ENCODE measurements at regions not wholly inside any gene's neighbourhood (a gene's known extent, or its start where the extent isn't known, plus 50 kb on each side); places are given as distances from the start of the nearest gene placed in this dataset.

DNA sequence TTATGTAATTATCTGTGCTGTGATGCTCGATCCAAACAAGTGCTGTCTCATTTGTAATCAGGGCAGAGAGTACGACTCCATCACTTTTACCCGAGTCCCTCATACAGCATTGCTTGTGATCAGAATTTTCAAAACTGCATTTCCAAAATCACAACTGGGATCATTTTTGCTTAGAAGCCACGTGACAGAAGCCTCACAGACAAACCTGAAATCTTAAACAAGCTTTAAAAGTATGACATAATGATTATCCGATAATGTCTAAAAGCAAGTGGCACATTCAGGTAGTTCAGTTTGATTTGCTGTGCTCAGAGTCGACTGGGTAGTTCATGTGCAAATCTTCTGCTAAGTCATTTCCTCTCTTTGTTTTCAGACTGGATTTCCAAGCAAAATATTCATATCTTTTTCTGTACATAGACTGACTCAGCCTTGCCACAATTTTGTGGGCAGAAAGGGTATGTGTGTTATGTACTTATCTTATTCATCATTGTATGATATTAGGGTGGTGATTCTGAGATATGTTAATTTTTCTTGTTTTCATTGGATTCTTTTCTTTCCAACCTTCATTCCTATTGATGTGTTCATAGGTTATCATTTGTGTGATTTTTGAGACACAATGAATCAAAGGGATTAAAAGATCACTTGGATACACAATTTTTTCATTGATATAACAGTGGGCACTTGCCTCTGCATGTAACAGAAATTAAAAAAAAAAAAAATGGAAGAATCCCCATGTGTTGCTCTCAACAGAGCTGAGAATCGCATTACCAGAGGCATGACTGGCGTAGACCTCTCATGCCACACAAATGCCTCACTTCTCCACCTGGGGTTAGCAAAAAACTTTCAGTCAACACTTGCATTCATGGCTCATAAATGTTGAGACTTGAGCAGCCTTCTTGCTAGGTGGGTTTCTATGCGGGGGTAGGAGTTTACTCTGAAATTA, 355.7 kb downstream of the LTN1 start:
- Histone ChIP-seq H4K20me1 (ENCODE audit: insufficient read depth, low read depth, low read length) (no peaks in the 10 kb centered on the region), H2AFZ (ENCODE audit: low read length) (no peak overlapping the region), H3K27ac (ENCODE audit: low read length) (no peak overlapping the region), H3K9ac (ENCODE audit: low read length) (no peak overlapping the region), H3K4me2 (ENCODE audit: low read depth, low read length, poor library complexity, severe bottlenecking) (no peak overlapping the region), H3K4me3 (ENCODE audit: low read length) (no peak overlapping the region), H3K27me3 (ENCODE audit: low read length) (no peaks in the 10 kb centered on the region), H3K9me2 (replicated peaks; ENCODE audit: insufficient read depth, low read length) (no peaks in the 10 kb centered on the region), H3K79me2 (ENCODE audit: low read length) (no peaks in the 10 kb centered on the region), H3K4me1 (ENCODE audit: low read length) (no peaks in the 10 kb centered on the region), H3K9me3 (ENCODE audit: low read length) (no peaks in the 10 kb centered on the region), H3K36me3 (ENCODE audit: insufficient read depth, low read length) (no peaks in the 10 kb centered on the region)
- peak; percentile 22 for DNase-seq

DNA sequence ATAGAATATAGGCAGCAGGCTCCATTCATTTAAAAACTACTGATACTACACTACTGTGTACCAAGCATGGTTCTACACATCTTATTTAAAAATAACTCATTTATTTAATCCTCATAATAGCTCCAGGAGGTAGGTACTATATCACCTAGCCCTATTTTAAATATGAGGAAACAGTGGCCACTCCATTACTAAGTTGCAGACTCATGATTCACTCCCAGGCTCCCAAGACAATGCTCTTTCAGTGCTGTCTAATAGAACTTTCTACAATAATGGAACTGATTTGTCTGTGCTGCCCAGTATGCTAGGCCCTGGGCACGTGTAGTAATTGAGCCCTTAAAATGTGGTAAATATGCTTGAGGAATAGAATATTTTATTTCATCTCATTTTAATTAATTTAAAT, 357.1 kb downstream of the LTN1 start:
- Histone ChIP-seq H3K36me3 (ENCODE audit: insufficient read depth, low read length) (no peaks in the 10 kb centered on the region), H3K9me2 (replicated peaks; ENCODE audit: insufficient read depth, low read length) (no peaks in the 10 kb centered on the region), H2AFZ (ENCODE audit: low read length) (no peak overlapping the region), H3K4me3 (ENCODE audit: low read length) (no peak overlapping the region), H3K27ac (ENCODE audit: low read length) (no peak overlapping the region), H3K4me2 (ENCODE audit: low read depth, low read length, poor library complexity, severe bottlenecking) (no peak overlapping the region), H3K9me3 (ENCODE audit: low read length) (no peaks in the 10 kb centered on the region), H3K4me1 (ENCODE audit: low read length) (no peaks in the 10 kb centered on the region), H3K27me3 (ENCODE audit: low read length) (no peaks in the 10 kb centered on the region), H3K79me2 (ENCODE audit: low read length) (no peaks in the 10 kb centered on the region), H3K9ac (ENCODE audit: low read length) (no peak overlapping the region), H4K20me1 (ENCODE audit: insufficient read depth, low read depth, low read length) (no peaks in the 10 kb centered on the region)
- no peak for DNase-seq

DNA sequence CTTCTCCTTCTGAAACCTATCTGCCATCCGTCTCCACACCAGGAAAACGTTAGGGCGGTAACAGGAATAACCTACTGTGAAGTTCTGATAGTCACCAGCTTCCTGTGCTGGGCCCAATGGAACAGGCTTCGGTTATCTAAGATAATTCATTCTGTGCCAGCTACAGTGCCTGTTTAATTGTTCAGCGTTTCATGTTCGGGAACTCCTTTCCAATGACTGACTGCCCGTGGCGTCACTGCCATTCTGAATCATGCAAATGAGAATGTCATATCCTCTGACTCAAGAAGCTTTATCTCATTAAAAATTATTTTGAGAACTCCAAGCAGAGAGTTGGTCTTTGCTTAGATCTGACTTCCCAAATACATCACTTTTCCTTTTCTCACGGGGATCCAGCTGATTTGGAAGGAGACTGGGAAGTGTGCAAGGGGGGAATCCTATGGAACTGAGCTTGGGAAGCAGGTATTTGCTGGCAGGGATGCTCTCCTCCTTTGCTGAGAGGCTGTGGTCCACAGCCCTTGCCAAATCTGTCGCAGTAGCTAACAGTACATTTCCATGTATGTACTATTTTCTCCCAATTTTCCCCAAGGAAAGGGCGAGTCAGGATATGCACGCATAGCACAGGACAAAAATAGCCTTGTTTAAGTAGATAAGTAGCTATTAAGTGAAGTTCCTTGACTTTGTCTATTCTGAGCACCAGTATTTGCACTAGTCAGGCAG, 358.7 kb downstream of the LTN1 start:
- Histone ChIP-seq H3K4me2 (ENCODE audit: low read depth, low read length, poor library complexity, severe bottlenecking) (no peak overlapping the region), H3K79me2 (ENCODE audit: low read length) (no peaks in the 10 kb centered on the region), H3K9ac (ENCODE audit: low read length) (no peak overlapping the region), H3K27me3 (ENCODE audit: low read length) (no peaks in the 10 kb centered on the region), H3K9me3 (ENCODE audit: low read length) (no peaks in the 10 kb centered on the region), H4K20me1 (ENCODE audit: insufficient read depth, low read depth, low read length) (no peaks in the 10 kb centered on the region), H2AFZ (ENCODE audit: low read length) (no peak overlapping the region), H3K9me2 (replicated peaks; ENCODE audit: insufficient read depth, low read length) (no peaks in the 10 kb centered on the region), H3K36me3 (ENCODE audit: insufficient read depth, low read length) (no peaks in the 10 kb centered on the region), H3K27ac (ENCODE audit: low read length) (no peak overlapping the region), H3K4me3 (ENCODE audit: low read length) (no peak overlapping the region), H3K4me1 (ENCODE audit: low read length) (no peaks in the 10 kb centered on the region)
- DNase-seq: peak; percentile 35

DNA sequence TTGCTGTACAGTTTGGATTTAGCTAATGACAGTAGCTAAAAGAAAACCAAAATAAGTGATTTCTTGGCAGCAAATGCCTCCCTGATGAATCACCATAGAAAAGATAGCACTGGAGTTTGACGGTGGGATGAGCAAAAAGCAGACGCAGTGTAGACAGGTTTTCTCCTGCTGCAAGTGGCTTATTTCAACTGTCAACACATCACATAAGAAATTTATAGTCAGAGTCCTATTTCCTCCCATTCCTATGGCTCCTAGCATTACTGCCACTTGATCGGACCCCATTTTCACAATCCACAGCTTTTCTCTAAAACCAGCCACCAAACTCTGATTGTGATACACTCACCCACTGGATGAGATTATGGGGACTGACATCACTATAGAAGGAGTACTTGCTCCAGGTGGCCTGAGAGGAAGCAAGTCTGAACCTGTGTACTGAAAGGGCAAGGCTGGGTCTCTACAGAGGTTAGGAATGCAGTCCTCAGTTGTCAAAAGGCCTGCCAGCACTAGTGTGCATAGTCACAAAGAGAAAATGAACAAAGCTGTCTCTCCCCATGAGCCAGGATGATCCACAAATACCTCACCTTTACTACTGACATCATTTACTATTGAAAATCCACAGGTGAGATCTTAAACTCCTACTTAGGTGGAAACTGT, 359.8 kb downstream of the LTN1 start:
- H3K4me1 ChIP-seq (ENCODE audit: low read length): no peaks in the 10 kb centered on the region
- H3K27me3 ChIP-seq (ENCODE audit: low read length): no peaks in the 10 kb centered on the region
- H2AFZ ChIP-seq (ENCODE audit: low read length): no peak overlapping the region
- H3K36me3 ChIP-seq (ENCODE audit: insufficient read depth, low read length): no peaks in the 10 kb centered on the region
- no peaks in the 10 kb centered on the region for H3K9me3 ChIP-seq (ENCODE audit: low read length)
- H3K9ac ChIP-seq (ENCODE audit: low read length): no peak overlapping the region
- no peaks in the 10 kb centered on the region for H3K9me2 ChIP-seq (replicated peaks; ENCODE audit: insufficient read depth, low read length)
- no peak overlapping the region for H3K4me3 ChIP-seq (ENCODE audit: low read length)
- no peaks in the 10 kb centered on the region for H4K20me1 ChIP-seq (ENCODE audit: insufficient read depth, low read depth, low read length)
- H3K4me2 ChIP-seq (ENCODE audit: low read depth, low read length, poor library complexity, severe bottlenecking): no peak overlapping the region
- no peaks in the 10 kb centered on the region for H3K79me2 ChIP-seq (ENCODE audit: low read length)
- no peak overlapping the region for H3K27ac ChIP-seq (ENCODE audit: low read length)
- no peak for DNase-seq

DNA sequence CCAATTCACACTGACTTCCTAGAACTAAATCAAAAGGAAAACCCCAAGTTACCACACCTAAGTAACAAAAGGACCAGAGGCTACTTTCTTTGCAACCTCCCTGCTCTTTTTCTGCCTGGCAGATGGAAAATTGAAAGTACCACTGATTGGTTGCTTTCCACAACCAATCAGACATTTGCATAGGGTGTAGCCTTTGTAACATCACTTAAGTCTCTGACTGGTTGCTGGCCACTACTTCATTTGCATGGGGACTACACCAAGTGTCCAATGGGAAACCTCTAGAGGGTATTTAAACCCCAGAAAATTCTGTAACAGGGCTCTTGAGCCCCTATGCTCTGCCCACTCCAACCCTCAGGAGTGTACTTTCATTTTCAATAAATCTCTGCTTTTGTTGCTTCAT, 365.0 kb downstream of the LTN1 start:
- no peaks in the 10 kb centered on the region for H3K36me3 ChIP-seq (ENCODE audit: insufficient read depth, low read length)
- no peaks in the 10 kb centered on the region for H3K9me2 ChIP-seq (replicated peaks; ENCODE audit: insufficient read depth, low read length)
- H3K79me2 ChIP-seq (ENCODE audit: low read length): no peaks in the 10 kb centered on the region
- H3K4me3 ChIP-seq (ENCODE audit: low read length): no peak overlapping the region
- no peaks in the 10 kb centered on the region for H3K27me3 ChIP-seq (ENCODE audit: low read length)
- no peak overlapping the region for H3K4me2 ChIP-seq (ENCODE audit: low read depth, low read length, poor library complexity, severe bottlenecking)
- H3K9me3 ChIP-seq (ENCODE audit: low read length): no peaks in the 10 kb centered on the region
- no peak for DNase-seq
- no peak overlapping the region for H2AFZ ChIP-seq (ENCODE audit: low read length)
- no peaks in the 10 kb centered on the region for H4K20me1 ChIP-seq (ENCODE audit: insufficient read depth, low read depth, low read length)
- no peaks in the 10 kb centered on the region for H3K4me1 ChIP-seq (ENCODE audit: low read length)
- no peak overlapping the region for H3K9ac ChIP-seq (ENCODE audit: low read length)
- no peak overlapping the region for H3K27ac ChIP-seq (ENCODE audit: low read length)

DNA sequence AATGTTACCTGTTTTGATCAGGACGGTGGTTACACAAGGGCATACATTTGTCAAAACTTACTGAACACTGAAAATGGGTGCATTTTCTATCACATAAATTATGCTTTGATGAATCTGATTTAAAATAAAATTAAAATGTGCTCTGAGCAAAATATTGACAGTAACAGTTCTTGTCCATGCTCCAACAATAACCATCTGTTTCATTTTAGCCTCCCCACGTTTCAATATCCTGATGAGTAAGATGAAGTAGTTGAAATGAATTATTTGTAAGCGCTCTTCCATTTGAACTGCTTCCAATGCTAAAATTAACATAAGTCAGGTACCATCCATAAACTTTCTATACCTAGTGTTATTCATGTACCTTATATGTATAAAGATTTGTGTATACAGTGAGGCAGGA, 365.4 kb downstream of the LTN1 start:
- H3K36me3 ChIP-seq (ENCODE audit: insufficient read depth, low read length): no peaks in the 10 kb centered on the region
- no peak overlapping the region for H3K4me2 ChIP-seq (ENCODE audit: low read depth, low read length, poor library complexity, severe bottlenecking)
- H3K79me2 ChIP-seq (ENCODE audit: low read length): no peaks in the 10 kb centered on the region
- H3K9me3 ChIP-seq (ENCODE audit: low read length): no peaks in the 10 kb centered on the region
- H3K9me2 ChIP-seq (replicated peaks; ENCODE audit: insufficient read depth, low read length): no peaks in the 10 kb centered on the region
- H4K20me1 ChIP-seq (ENCODE audit: insufficient read depth, low read depth, low read length): no peaks in the 10 kb centered on the region
- H3K9ac ChIP-seq (ENCODE audit: low read length): no peak overlapping the region
- no peak overlapping the region for H2AFZ ChIP-seq (ENCODE audit: low read length)
- DNase-seq: no peak
- no peaks in the 10 kb centered on the region for H3K4me1 ChIP-seq (ENCODE audit: low read length)
- no peaks in the 10 kb centered on the region for H3K27me3 ChIP-seq (ENCODE audit: low read length)
- H3K4me3 ChIP-seq (ENCODE audit: low read length): no peak overlapping the region
- H3K27ac ChIP-seq (ENCODE audit: low read length): no peak overlapping the region

DNA sequence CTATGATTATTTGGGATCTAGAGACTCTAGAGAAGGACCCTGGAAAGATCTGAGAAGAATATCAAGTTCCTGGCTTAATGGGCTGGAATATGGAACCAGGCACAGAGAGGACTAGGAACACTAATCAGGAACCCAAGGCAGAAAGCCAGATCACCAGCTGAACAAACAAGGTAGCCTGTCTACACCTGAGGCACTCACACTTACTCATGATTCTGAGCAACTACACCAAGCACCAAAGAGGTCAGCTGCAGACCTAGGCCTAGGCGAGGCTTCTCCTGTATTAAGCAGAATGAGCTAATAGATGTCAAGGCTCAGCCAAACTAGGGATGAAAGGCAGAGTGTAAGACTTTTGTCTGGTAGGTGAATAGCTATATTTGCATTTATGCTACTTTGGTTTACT, 368.1 kb downstream of the LTN1 start:
- Histone ChIP-seq H3K4me3 (ENCODE audit: low read length) (no peak overlapping the region), H3K27ac (ENCODE audit: low read length) (no peak overlapping the region), H3K36me3 (ENCODE audit: insufficient read depth, low read length) (no peaks in the 10 kb centered on the region), H4K20me1 (ENCODE audit: insufficient read depth, low read depth, low read length) (no peaks in the 10 kb centered on the region), H3K79me2 (ENCODE audit: low read length) (no peaks in the 10 kb centered on the region), H3K4me1 (ENCODE audit: low read length) (no peaks in the 10 kb centered on the region), H3K9me3 (ENCODE audit: low read length) (no peaks in the 10 kb centered on the region), H3K4me2 (ENCODE audit: low read depth, low read length, poor library complexity, severe bottlenecking) (no peak overlapping the region), H3K9ac (ENCODE audit: low read length) (no peak overlapping the region), H3K27me3 (ENCODE audit: low read length) (no peaks in the 10 kb centered on the region), H3K9me2 (replicated peaks; ENCODE audit: insufficient read depth, low read length) (no peaks in the 10 kb centered on the region), H2AFZ (ENCODE audit: low read length) (no peak overlapping the region)
- no peak for DNase-seq

DNA sequence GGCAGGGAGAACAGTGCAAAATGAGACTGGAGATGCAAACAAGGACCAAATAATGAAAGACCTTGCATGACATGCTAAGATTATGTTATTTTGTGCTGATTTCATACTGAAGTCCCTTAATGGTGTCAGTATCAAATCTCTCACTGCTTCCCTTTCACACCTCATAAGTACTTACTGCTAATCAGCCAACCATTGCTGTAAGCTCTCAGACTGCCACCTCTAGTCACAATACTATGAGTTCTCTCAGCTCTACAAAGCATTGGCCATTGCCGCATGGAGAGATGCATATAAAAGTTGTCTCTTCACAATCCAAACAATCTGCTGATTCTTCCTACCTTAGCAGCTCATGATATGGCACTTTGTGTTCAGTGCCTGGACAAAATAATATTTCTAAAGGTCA, 375.4 kb downstream of the LTN1 start:
- H2AFZ ChIP-seq (ENCODE audit: low read length): no peak overlapping the region
- no peaks in the 10 kb centered on the region for H3K9me3 ChIP-seq (ENCODE audit: low read length)
- DNase-seq: no peak
- no peak overlapping the region for H3K9ac ChIP-seq (ENCODE audit: low read length)
- H3K27ac ChIP-seq (ENCODE audit: low read length): no peak overlapping the region
- no peaks in the 10 kb centered on the region for H3K79me2 ChIP-seq (ENCODE audit: low read length)
- H3K9me2 ChIP-seq (replicated peaks; ENCODE audit: insufficient read depth, low read length): no peaks in the 10 kb centered on the region
- H3K4me1 ChIP-seq (ENCODE audit: low read length): no peaks in the 10 kb centered on the region
- no peak overlapping the region for H3K4me3 ChIP-seq (ENCODE audit: low read length)
- H3K4me2 ChIP-seq (ENCODE audit: low read depth, low read length, poor library complexity, severe bottlenecking): no peak overlapping the region
- no peaks in the 10 kb centered on the region for H3K27me3 ChIP-seq (ENCODE audit: low read length)
- H4K20me1 ChIP-seq (ENCODE audit: insufficient read depth, low read depth, low read length): no peaks in the 10 kb centered on the region
- H3K36me3 ChIP-seq (ENCODE audit: insufficient read depth, low read length): no peaks in the 10 kb centered on the region
